ENCODE measurements at regions not wholly inside any gene's neighbourhood (a gene's known extent, or its start where the extent isn't known, plus 50 kb on each side); places are given as distances from the start of the nearest gene placed in this dataset.

DNA sequence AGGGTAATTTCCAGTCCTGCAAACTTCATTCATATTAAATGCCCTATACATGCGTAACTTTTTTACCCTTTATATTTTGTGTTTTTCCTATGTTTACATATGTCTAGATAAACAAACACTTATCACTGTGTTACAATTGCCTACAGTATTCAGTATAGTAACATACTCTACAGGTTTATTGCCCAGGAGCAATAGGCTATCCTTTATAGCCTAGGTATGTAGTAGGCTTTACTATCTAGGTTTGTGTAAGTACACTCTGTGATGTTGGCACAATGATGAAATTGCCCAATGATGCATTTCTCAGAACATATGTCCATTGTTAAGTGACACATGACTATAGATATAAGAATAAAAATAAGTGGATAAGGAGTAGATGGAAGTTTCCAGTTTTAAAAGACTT is 345.5 kb upstream of the C1orf87 start:
- no peak for DNase-seq (ENCODE audit: low read depth, low spot score)
- Histone ChIP-seq H3K9me3 (ENCODE audit: control insufficient read depth, insufficient read depth, low read length) (no peaks in the 10 kb centered on the region), H3K27ac (ENCODE audit: low read depth, low read length) (no peak overlapping the region), H3K4me3 (ENCODE audit: low read depth, low read length) (no peak overlapping the region), H3K27me3 (ENCODE audit: control insufficient read depth, insufficient read depth, low read length) (no peaks in the 10 kb centered on the region)
- ChIA-PET POLR2A (no interaction called here), CTCF (no interaction called here)
- TF ChIP-seq, protein P1, sequence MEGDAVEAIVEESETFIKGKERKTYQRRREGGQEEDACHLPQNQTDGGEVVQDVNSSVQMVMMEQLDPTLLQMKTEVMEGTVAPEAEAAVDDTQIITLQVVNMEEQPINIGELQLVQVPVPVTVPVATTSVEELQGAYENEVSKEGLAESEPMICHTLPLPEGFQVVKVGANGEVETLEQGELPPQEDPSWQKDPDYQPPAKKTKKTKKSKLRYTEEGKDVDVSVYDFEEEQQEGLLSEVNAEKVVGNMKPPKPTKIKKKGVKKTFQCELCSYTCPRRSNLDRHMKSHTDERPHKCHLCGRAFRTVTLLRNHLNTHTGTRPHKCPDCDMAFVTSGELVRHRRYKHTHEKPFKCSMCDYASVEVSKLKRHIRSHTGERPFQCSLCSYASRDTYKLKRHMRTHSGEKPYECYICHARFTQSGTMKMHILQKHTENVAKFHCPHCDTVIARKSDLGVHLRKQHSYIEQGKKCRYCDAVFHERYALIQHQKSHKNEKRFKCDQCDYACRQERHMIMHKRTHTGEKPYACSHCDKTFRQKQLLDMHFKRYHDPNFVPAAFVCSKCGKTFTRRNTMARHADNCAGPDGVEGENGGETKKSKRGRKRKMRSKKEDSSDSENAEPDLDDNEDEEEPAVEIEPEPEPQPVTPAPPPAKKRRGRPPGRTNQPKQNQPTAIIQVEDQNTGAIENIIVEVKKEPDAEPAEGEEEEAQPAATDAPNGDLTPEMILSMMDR (IDR thresholded peaks at IDR 0.05; ENCODE audit: low read depth, low read length) = no peak

DNA sequence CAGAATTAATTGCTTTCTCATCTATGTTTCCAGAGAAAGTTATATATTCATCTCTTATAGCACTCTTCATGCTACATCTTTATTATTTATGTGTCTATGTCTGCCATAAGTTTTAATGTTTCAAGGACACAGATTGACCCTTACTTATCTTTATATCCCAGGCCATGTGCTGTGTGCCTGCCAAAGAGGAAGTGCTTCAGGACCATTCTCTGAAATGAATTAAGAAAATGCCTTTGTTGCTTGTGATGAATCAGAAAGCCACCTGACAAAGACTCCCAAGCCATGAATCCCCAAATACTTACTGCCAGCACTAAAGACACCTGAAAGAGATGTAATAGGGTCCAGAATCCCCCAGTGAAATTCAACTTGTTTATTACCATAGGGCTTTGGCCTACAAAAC is 342.1 kb upstream of the C1orf87 start:
- ChIA-PET POLR2A (no interaction called here), CTCF (no interaction called here)
- Histone ChIP-seq H3K27ac (ENCODE audit: low read depth, low read length) (no peak overlapping the region), H3K4me3 (ENCODE audit: low read depth, low read length) (no peak overlapping the region), H3K27me3 (ENCODE audit: control insufficient read depth, insufficient read depth, low read length) (no peaks in the 10 kb centered on the region), H3K9me3 (ENCODE audit: control insufficient read depth, insufficient read depth, low read length) (no peaks in the 10 kb centered on the region)
- TF ChIP-seq, protein P1 (IDR thresholded peaks at IDR 0.05; ENCODE audit: low read depth, low read length) = no peak
- no peak for DNase-seq (ENCODE audit: low read depth, low spot score)

DNA sequence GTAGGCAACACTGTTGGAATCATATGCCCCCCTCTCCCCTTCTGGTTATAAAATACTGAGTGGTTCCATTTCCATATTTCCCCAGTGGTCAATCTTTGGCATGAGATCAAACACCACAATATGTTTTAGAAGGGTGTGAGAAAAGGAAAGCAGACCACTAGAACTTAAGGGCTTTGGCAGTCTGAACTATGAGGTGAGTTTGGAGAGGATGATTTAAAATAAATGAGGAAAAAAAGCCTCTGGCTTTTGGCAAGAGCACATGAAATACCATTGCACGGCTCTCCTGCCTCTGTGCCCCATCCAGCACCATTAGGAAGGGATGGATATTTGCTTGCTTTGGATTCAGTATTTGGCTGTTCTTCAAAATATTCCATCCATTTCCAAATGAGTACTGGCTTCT is 339.5 kb upstream of the C1orf87 start:
- no peak overlapping the region for H3K27ac ChIP-seq (ENCODE audit: low read depth, low read length)
- TF ChIP-seq, protein P1 (IDR thresholded peaks at IDR 0.05; ENCODE audit: low read depth, low read length) = no peak

DNA sequence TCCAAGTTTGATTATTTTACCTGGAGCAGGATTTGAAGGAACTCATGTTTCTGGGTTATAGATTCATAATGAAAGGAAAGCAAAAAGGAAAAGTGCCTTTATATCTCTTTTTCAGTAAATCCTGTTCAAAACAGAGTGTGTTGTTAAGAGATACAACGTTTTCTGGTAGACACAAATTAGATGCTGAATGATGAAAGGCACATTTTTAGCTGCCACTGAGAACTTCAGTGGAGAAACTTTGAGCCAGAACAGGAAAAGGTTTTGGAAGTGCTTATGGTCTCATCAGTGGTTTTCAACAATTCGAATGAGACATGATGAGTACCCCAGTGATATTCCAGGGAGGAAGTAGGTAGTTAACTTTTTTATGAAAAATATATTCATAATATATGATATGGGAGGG is 338.0 kb upstream of the C1orf87 start:
- Histone ChIP-seq H3K27ac (ENCODE audit: low read depth, low read length) (no peak overlapping the region), H3K9me3 (ENCODE audit: control insufficient read depth, insufficient read depth, low read length) (no peaks in the 10 kb centered on the region), H3K27me3 (ENCODE audit: control insufficient read depth, insufficient read depth, low read length) (no peaks in the 10 kb centered on the region), H3K4me3 (ENCODE audit: low read depth, low read length) (no peak overlapping the region)
- TF ChIP-seq, protein P1 (IDR thresholded peaks at IDR 0.05; ENCODE audit: low read depth, low read length) = no peak
- DNase-seq (ENCODE audit: low read depth, low spot score) = no peak
- CTCF ChIA-PET = no interaction called here
- POLR2A ChIA-PET = no interaction called here

More for the DNA sequence above, 339.5 kb upstream of the C1orf87 start:
- ChIA-PET POLR2A (no interaction called here), CTCF (no interaction called here)
- no peak for DNase-seq (ENCODE audit: low read depth, low spot score)
- H3K27me3 ChIP-seq (ENCODE audit: control insufficient read depth, insufficient read depth, low read length) = no peaks in the 10 kb centered on the region
- H3K9me3 ChIP-seq (ENCODE audit: control insufficient read depth, insufficient read depth, low read length) = no peaks in the 10 kb centered on the region
- no peak overlapping the region for H3K4me3 ChIP-seq (ENCODE audit: low read depth, low read length)

DNA sequence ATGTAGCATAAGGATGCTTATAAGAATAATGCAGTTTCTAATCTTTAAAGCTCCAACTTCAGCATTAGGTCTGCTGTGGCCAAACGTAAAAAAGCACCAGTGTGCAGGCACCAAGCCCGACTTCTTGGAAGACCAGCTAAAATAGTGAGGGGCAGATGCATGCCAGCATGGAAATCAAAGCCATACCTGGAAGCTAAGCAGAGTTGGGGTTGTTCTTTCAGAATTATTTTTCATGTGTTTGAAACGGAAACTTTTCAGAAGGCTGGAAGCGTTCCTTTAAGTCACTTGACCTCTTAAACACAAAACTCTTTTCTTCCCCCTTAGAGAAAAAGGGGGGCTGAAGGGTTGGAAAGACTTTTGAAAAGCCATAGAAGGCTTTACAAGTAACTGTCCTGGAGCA is 329.2 kb upstream of the C1orf87 start:
- no peak for DNase-seq (ENCODE audit: low read depth, low spot score)
- Histone ChIP-seq H3K9me3 (ENCODE audit: control insufficient read depth, insufficient read depth, low read length) (no peaks in the 10 kb centered on the region), H3K27me3 (ENCODE audit: control insufficient read depth, insufficient read depth, low read length) (no peaks in the 10 kb centered on the region), H3K27ac (ENCODE audit: low read depth, low read length) (no peak overlapping the region), H3K4me3 (ENCODE audit: low read depth, low read length) (no peak overlapping the region)
- POLR2A ChIA-PET = interaction anchor here (0.7 kb wide), 1 partner anchor 45 kb away, joined by 3 read pairs; no protein-coding TSS in a partner anchor
- TF ChIP-seq, protein P1 (IDR thresholded peaks at IDR 0.05; ENCODE audit: low read depth, low read length) = no peak
- CTCF ChIA-PET = no interaction called here
